Heart left ventricle (tissue), 13 donors: ENCODE measurements at regions not wholly inside any gene's neighbourhood (a gene's known extent, or its start where the extent isn't known, plus 50 kb on each side); places are given as distances from the start of the nearest gene placed in this dataset.

Experiments used
- POLR2A ChIP-seq, 2 donors: fragments of 450-650 bp; IDR thresholded peaks; one replicate each; pipeline ENCODE4 v1.6.1; 2017; ENCODE audit warnings: antibody characterized with exemption in 2 of 2, mild to moderate bottlenecking in 2 of 2, moderate library complexity in 2 of 2
- TF ChIP-seq, protein P1 (sequence below), 12 donors: fragments of 200-600 bp; sonication (generic) in 4 of 12; IDR thresholded peaks; one replicate each; pipeline versions ENCODE4 v1.5.0 to v1.8.0; 2018 to 2022; ENCODE audit warnings: antibody characterized with exemption in 12 of 12, mild to moderate bottlenecking in 5 of 12
- donor health status: ischemic (EF 13 %, LVEDD 7.1; RV severe dilation, severe dysfunction).
- donor health status: DM: no; HTN: yes; CAD: no.
- donor health status: DM: no; HTN: no; CAD: no.
- donor health status: ischemic (EF 25% LVEDD 6.9; RV normal size, moderate dysfunction).
- donor health status: ischemic (EF 25% LVEDD 5.7; RV mildly dilated, moderate dysfunction).
- donor health status: ischemic (EF 35%, LVEDD 5.7; RV mildly dilated, moderate dysfunction).
- donor health status: nonischemic (EF 11% LVEDD 7.7; RV severe dilation, severe dysfunction).
- donor health status: DM: yes; HTN: yes; CAD: no.
- donor health status: PGD.
- donor health status: ischemic (EF 29% LVEDD 5.4; RV normal size, mild dysfunction).
- donor health status: nonischemic (EF 23%, LVEDD 6.1; RV moderate dilation, normal function).

DNA sequence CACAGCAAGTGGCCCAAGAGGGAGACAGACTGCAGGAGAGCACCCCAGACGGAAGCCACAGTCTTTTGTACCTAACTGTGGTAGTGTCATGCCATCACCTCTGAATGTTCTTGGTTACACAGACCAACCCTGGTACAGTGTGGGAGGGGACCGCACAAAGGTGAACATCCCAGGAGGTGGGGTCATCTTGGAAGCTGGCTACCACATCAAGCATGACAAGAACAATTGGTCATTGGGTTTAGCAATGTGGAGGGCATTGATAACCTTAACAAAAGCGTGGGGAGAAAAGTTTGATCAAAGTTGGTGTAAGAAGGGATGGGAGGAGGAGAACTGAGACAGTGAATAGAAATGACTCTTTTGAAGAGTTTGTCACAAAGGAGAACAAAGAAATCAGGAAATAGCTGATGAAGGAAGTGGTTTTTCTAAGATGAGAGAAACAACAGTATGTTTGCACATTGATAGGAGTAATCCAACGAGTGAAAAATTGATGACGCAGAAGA, 87.1 kb upstream of the CACNA1E start:
- TF ChIP-seq, protein P1, sequence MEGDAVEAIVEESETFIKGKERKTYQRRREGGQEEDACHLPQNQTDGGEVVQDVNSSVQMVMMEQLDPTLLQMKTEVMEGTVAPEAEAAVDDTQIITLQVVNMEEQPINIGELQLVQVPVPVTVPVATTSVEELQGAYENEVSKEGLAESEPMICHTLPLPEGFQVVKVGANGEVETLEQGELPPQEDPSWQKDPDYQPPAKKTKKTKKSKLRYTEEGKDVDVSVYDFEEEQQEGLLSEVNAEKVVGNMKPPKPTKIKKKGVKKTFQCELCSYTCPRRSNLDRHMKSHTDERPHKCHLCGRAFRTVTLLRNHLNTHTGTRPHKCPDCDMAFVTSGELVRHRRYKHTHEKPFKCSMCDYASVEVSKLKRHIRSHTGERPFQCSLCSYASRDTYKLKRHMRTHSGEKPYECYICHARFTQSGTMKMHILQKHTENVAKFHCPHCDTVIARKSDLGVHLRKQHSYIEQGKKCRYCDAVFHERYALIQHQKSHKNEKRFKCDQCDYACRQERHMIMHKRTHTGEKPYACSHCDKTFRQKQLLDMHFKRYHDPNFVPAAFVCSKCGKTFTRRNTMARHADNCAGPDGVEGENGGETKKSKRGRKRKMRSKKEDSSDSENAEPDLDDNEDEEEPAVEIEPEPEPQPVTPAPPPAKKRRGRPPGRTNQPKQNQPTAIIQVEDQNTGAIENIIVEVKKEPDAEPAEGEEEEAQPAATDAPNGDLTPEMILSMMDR (IDR thresholded peaks at IDR 0.05): no peak
- TF ChIP-seq POLR2A (IDR thresholded peaks at IDR 0.05): no peak
